H9 (cell line): ENCODE measurements at regions not wholly inside any gene's neighbourhood (a gene's known extent, or its start where the extent isn't known, plus 50 kb on each side); places are given as distances from the start of the nearest gene placed in this dataset.

Source experiments
- DNase-seq: peaks from one replicate; pipeline ENCODE4 v3.0.0-alpha.2; 2017
- H2AFZ ChIP-seq: one replicate; pipeline ENCODE4 v1.6.1; 2013; ENCODE audit warnings: mild to moderate bottlenecking, low read length, control low read depth, moderate library complexity
- H2AK5ac ChIP-seq: 2 replicates; pipeline ENCODE4 v1.6.1; 2013; ENCODE audit warnings: low read length, control low read depth, mixed read lengths; ENCODE audit not compliant: insufficient read length
- H2BK120ac ChIP-seq: one replicate; pipeline ENCODE4 v1.6.1; 2013; ENCODE audit warnings: low read depth, mild to moderate bottlenecking, low read length, control low read depth, inconsistent platforms; ENCODE audit not compliant: poor library complexity, severe bottlenecking
- H2BK12ac ChIP-seq: 2 replicates; pipeline ENCODE4 v1.6.1; 2013; ENCODE audit warnings: low read length, control low read depth, mixed read lengths, low read depth; ENCODE audit not compliant: insufficient read length
- H2BK15ac ChIP-seq: 2 replicates; pipeline ENCODE4 v1.6.1; 2013; ENCODE audit warnings: low read depth, low read length, control low read depth
- H2BK20ac ChIP-seq: one replicate; pipeline ENCODE4 v1.6.1; 2013; ENCODE audit warnings: low read depth, mild to moderate bottlenecking, low read length, control low read depth, inconsistent platforms; ENCODE audit not compliant: poor library complexity, severe bottlenecking
- H2BK5ac ChIP-seq: 2 replicates; pipeline ENCODE4 v1.6.1; 2013; ENCODE audit warnings: low read length, control low read depth, mixed read lengths; ENCODE audit not compliant: insufficient read length
- H3K14ac ChIP-seq: 2 replicates; pipeline ENCODE4 v1.6.1; 2013; ENCODE audit warnings: low read length, control low read depth; ENCODE audit not compliant: insufficient read depth
- H3K18ac ChIP-seq: 2 replicates; pipeline ENCODE4 v1.6.1; 2013; ENCODE audit warnings: low read depth, mild to moderate bottlenecking, mixed read lengths, low read length, control low read depth; ENCODE audit not compliant: insufficient read length
- H3K23ac ChIP-seq: 2 replicates; pipeline ENCODE4 v1.6.1; 2013; ENCODE audit warnings: low read length, control low read depth, mixed read lengths, low read depth; ENCODE audit not compliant: insufficient read length
- H3K23me2 ChIP-seq: 2 replicates; pipeline ENCODE4 v1.6.1; 2013; ENCODE audit warnings: low read depth, mild to moderate bottlenecking, mixed read lengths, low read length, control low read depth; ENCODE audit not compliant: insufficient read length, poor library complexity, severe bottlenecking
- H3K27ac ChIP-seq: 2 replicates; pipeline ENCODE4 v1.5.1; 2013; ENCODE audit warnings: low read length, control low read depth, mixed read lengths, low read depth; ENCODE audit not compliant: insufficient read length
- H3K27me3 ChIP-seq: 2 replicates; pipeline ENCODE4 v1.6.1; 2013; ENCODE audit warnings: low read length, control low read depth, inconsistent platforms; ENCODE audit not compliant: insufficient read depth
- H3K4ac ChIP-seq: 2 replicates; pipeline ENCODE4 v1.6.1; 2013; ENCODE audit warnings: low read depth, mild to moderate bottlenecking, control low read depth, inconsistent platforms, low read length, moderate library complexity
- H3K4me1 ChIP-seq: 2 replicates; pipeline ENCODE4 v1.6.1; 2013; ENCODE audit warnings: low read length, control low read depth, inconsistent platforms; ENCODE audit not compliant: insufficient read depth
- H3K4me2 ChIP-seq: 2 replicates; pipeline ENCODE4 v1.6.1; 2013; ENCODE audit warnings: low read length, control low read depth, mixed read lengths; ENCODE audit not compliant: insufficient read length, insufficient read depth
- H3K56ac ChIP-seq: 2 replicates; pipeline ENCODE4 v1.6.1; 2013; ENCODE audit warnings: low read depth, mild to moderate bottlenecking, mixed read lengths, low read length, control low read depth; ENCODE audit not compliant: insufficient read length
- H3K79me1 ChIP-seq: 2 replicates; pipeline ENCODE4 v1.6.1; 2013; ENCODE audit warnings: low read depth, mild to moderate bottlenecking, moderate library complexity, low read length, control low read depth, inconsistent platforms; ENCODE audit not compliant: insufficient read depth, poor library complexity, severe bottlenecking
- H3K79me2 ChIP-seq: 2 replicates; pipeline ENCODE4 v1.6.1; 2013; ENCODE audit warnings: low read length, control low read depth, inconsistent platforms; ENCODE audit not compliant: insufficient read depth
- H3K9ac ChIP-seq: 2 replicates; pipeline ENCODE4 v1.6.1; 2013; ENCODE audit warnings: low read length, control low read depth, mixed read lengths; ENCODE audit not compliant: insufficient read length; ENCODE audit errors: extremely low read depth
- H3K9me3 ChIP-seq: one replicate; pipeline ENCODE4 v1.6.1; 2013; ENCODE audit warnings: low read depth, low read length, inconsistent platforms; ENCODE audit not compliant: control insufficient read depth
- H3T11ph ChIP-seq: one replicate; pipeline ENCODE4 v1.6.1; 2013; ENCODE audit warnings: mild to moderate bottlenecking, low read length, control low read depth, inconsistent platforms
- H4K20me1 ChIP-seq: one replicate; pipeline ENCODE4 v1.6.1; 2013; ENCODE audit not compliant: control insufficient read depth, insufficient read length, insufficient read depth
- H4K5ac ChIP-seq: 2 replicates; pipeline ENCODE4 v1.6.1; 2013; ENCODE audit warnings: low read depth, mild to moderate bottlenecking, mixed read lengths, low read length, control low read depth; ENCODE audit not compliant: insufficient read length
- H4K8ac ChIP-seq: replicated peaks from 2 replicates; pipeline ENCODE4 v1.6.1; 2013; ENCODE audit warnings: low read length, control low read depth, mixed read lengths, low read depth; ENCODE audit not compliant: insufficient read length
- H4K91ac ChIP-seq: 2 replicates; pipeline ENCODE4 v1.6.1; 2013; ENCODE audit warnings: low read depth, mild to moderate bottlenecking, moderate library complexity, mixed read lengths, low read length, control low read depth; ENCODE audit not compliant: insufficient read length
- H3K27ac Mint-ChIP-seq, 3 experiments: 2 replicates in 2 of 3; 3 replicates in 1 of 3; pipeline ENCODE4 v1.8.0; 2020 to 2021; ENCODE audit warnings: mixed read lengths in 3 of 3, mild to moderate bottlenecking in 1 of 3, moderate library complexity in 1 of 3
- H3K27me3 Mint-ChIP-seq: 2 replicates; pipeline ENCODE4 v1.8.0; 2021; ENCODE audit warnings: low read depth, mild to moderate bottlenecking, moderate library complexity, mixed read lengths
- H3K36me3 Mint-ChIP-seq, 3 experiments: 2 replicates in 2 of 3; 3 replicates in 1 of 3; pipeline ENCODE4 v1.8.0; 2020 to 2021; ENCODE audit warnings: low read depth in 3 of 3, mixed read lengths in 3 of 3; ENCODE audit not compliant: insufficient read depth in 1 of 3
- H3K4me1 Mint-ChIP-seq, 2 experiments: 2 replicates each; pipeline ENCODE4 v1.8.0; 2020; ENCODE audit warnings: mixed read lengths in 2 of 2
- H3K4me3 Mint-ChIP-seq, 2 experiments: 2 replicates in 1 of 2; 3 replicates in 1 of 2; pipeline ENCODE4 v1.8.0; 2020 to 2021; ENCODE audit warnings: mild to moderate bottlenecking in 2 of 2, mixed read lengths in 2 of 2, moderate library complexity in 1 of 2
- H3K9me3 Mint-ChIP-seq, 2 experiments: 2 replicates in 1 of 2; 3 replicates in 1 of 2; pipeline ENCODE4 v1.8.0; 2020; ENCODE audit warnings: mild to moderate bottlenecking in 2 of 2, mixed read lengths in 2 of 2, moderate library complexity in 1 of 2
- WGBS: extraction: QIAGEN DNeasy Blood & Tissue Kit; methylation state at CpG from one replicate; pipeline ENCODE4 v1.1.7; 2013; ENCODE audit warnings: missing lambda C conversion rate, low lambda C conversion rate, mixed read lengths; ENCODE audit not compliant: insufficient read length; ENCODE audit errors: extremely low coverage; 5-methylcytosine and 5-hydroxymethylcytosine counted together
- TF ChIP-seq, protein P1 (sequence below): fragments of 200-600 bp; sonication (generic); conservative IDR thresholded peaks from 3 replicates; pipeline ENCODE4 v1.8.0; 2021; ENCODE audit warnings: antibody characterized with exemption, mild to moderate bottlenecking

- H4K20me1 ChIP-seq = no peaks in the 10 kb centered on the region
These were observed 105.4 kb downstream of the DDIT4L start for GRCh38 chr4:100084892-100085291.

More at GRCh38 chr4:100084892-100085291, 105.4 kb downstream of the DDIT4L start:
- H2AFZ ChIP-seq = no peak overlapping the region
- no peak overlapping the region for H2BK15ac ChIP-seq
- Mint-ChIP-seq H3K4me3 (no peak overlapping the region), H3K36me3 (peaks cover 3 to 13% (median 10%) of the 10 kb centered on the region in 3 experiments; a peak in 5 of 7 replicates), H3K4me1 (peaks cover 14% of the 10 kb centered on the region in 2 experiments), H3K27me3 (no peaks in the 10 kb centered on the region), H3K9me3 (peaks cover 10 to 18% of the 10 kb centered on the region in 2 experiments; a peak in 4 of 5 replicates), H3K27ac (no peak overlapping the region)
- no peak overlapping the region for H4K8ac ChIP-seq
- H2BK20ac ChIP-seq = no peak overlapping the region
- H3K27ac ChIP-seq = no peak overlapping the region
- H2AK5ac ChIP-seq = no peak overlapping the region
- peaks cover 7% of the 10 kb centered on the region; the same call in 1 of the 2 replicates for H3K4me1 ChIP-seq
- H3T11ph ChIP-seq = no peak overlapping the region
- H4K91ac ChIP-seq = no peak overlapping the region
- no peaks in the 10 kb centered on the region for H3K79me1 ChIP-seq
- H3K23ac ChIP-seq = no peak overlapping the region
- no CpG with 5 or more reads among the region's 1 CpG for WGBS
- no peak overlapping the region for H3K18ac ChIP-seq
- H4K5ac ChIP-seq = no peak overlapping the region
- H2BK12ac ChIP-seq = no peak overlapping the region
- TF ChIP-seq, protein P1, sequence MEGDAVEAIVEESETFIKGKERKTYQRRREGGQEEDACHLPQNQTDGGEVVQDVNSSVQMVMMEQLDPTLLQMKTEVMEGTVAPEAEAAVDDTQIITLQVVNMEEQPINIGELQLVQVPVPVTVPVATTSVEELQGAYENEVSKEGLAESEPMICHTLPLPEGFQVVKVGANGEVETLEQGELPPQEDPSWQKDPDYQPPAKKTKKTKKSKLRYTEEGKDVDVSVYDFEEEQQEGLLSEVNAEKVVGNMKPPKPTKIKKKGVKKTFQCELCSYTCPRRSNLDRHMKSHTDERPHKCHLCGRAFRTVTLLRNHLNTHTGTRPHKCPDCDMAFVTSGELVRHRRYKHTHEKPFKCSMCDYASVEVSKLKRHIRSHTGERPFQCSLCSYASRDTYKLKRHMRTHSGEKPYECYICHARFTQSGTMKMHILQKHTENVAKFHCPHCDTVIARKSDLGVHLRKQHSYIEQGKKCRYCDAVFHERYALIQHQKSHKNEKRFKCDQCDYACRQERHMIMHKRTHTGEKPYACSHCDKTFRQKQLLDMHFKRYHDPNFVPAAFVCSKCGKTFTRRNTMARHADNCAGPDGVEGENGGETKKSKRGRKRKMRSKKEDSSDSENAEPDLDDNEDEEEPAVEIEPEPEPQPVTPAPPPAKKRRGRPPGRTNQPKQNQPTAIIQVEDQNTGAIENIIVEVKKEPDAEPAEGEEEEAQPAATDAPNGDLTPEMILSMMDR = no peak
- H3K56ac ChIP-seq = no peak overlapping the region
- H2BK5ac ChIP-seq = no peak overlapping the region
- H3K4me2 ChIP-seq = no peak overlapping the region
- no peaks in the 10 kb centered on the region for H3K79me2 ChIP-seq
- no peaks in the 10 kb centered on the region for H3K9me3 ChIP-seq
- H3K4ac ChIP-seq = no peak overlapping the region
- H3K14ac ChIP-seq = no peak overlapping the region
- H3K23me2 ChIP-seq = no peaks in the 10 kb centered on the region
- H2BK120ac ChIP-seq = no peak overlapping the region
- DNase-seq = no peak
- H3K9ac ChIP-seq = no peak overlapping the region
- no peaks in the 10 kb centered on the region for H3K27me3 ChIP-seq
